ENCODE measurements at regions not wholly inside any gene's neighbourhood (a gene's known extent, or its start where the extent isn't known, plus 50 kb on each side); places are given as distances from the start of the nearest gene placed in this dataset.

DNA sequence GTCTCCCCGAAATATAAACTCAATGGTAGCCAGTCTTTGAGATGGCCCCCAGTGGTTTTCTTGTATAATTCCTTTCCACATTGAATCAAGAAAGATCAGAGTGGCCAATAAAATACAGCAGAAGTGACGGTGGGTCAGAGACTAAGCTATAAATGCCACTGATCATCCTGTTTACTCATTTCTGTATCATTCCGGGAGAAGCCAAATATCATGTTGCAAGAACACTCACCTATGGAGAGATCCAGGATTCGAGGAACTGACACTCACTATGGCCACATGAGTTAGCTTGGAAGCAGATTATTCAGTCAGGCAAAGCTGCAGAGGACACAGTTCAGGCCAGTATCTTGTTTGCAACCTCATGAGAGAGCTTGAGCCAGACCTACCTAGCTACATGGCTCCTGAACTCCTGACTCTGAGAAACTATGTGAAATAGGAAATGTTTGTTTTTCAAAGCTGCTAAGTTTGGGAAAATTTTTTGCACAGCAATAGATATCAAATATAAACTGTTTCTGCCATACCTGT, 132.4 kb upstream of the ADGRF1 start:
- TF ChIP-seq, protein P1, sequence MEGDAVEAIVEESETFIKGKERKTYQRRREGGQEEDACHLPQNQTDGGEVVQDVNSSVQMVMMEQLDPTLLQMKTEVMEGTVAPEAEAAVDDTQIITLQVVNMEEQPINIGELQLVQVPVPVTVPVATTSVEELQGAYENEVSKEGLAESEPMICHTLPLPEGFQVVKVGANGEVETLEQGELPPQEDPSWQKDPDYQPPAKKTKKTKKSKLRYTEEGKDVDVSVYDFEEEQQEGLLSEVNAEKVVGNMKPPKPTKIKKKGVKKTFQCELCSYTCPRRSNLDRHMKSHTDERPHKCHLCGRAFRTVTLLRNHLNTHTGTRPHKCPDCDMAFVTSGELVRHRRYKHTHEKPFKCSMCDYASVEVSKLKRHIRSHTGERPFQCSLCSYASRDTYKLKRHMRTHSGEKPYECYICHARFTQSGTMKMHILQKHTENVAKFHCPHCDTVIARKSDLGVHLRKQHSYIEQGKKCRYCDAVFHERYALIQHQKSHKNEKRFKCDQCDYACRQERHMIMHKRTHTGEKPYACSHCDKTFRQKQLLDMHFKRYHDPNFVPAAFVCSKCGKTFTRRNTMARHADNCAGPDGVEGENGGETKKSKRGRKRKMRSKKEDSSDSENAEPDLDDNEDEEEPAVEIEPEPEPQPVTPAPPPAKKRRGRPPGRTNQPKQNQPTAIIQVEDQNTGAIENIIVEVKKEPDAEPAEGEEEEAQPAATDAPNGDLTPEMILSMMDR (IDR thresholded peaks at IDR 0.05; ENCODE audit: low read length): no peak
- no peak for TF ChIP-seq EZH2 (IDR thresholded peaks at IDR 0.05; ENCODE audit: borderline replicate concordance, low read length)
